ENCODE measurements at regions not wholly inside any gene's neighbourhood (a gene's known extent, or its start where the extent isn't known, plus 50 kb on each side); places are given as distances from the start of the nearest gene placed in this dataset.
"Not testable (repeated sequence)": the region's sequence is repeated elsewhere in the genome, so short reads cannot be mapped to it uniquely, and the experiment has no call there.

GRCh38 chr10:128189176-128189575, 63.0 kb upstream of the MKI67 start:
- Histone ChIP-seq H3K36me3 (ENCODE audit: control insufficient read depth, insufficient read depth, low read length) (no peaks in the 10 kb centered on the region), H3K4me3 (replicated peaks; ENCODE audit: low read depth, low read length) (no peak overlapping the region), H3K27me3 (replicated peaks; ENCODE audit: control insufficient read depth, insufficient read depth, low read length) (no peaks in the 10 kb centered on the region)
- TF ChIP-seq, protein P1, sequence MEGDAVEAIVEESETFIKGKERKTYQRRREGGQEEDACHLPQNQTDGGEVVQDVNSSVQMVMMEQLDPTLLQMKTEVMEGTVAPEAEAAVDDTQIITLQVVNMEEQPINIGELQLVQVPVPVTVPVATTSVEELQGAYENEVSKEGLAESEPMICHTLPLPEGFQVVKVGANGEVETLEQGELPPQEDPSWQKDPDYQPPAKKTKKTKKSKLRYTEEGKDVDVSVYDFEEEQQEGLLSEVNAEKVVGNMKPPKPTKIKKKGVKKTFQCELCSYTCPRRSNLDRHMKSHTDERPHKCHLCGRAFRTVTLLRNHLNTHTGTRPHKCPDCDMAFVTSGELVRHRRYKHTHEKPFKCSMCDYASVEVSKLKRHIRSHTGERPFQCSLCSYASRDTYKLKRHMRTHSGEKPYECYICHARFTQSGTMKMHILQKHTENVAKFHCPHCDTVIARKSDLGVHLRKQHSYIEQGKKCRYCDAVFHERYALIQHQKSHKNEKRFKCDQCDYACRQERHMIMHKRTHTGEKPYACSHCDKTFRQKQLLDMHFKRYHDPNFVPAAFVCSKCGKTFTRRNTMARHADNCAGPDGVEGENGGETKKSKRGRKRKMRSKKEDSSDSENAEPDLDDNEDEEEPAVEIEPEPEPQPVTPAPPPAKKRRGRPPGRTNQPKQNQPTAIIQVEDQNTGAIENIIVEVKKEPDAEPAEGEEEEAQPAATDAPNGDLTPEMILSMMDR (IDR thresholded peaks at IDR 0.05; ENCODE audit: insufficient read depth, low read length, poor library complexity, severe bottlenecking), result no peak
- no peak for DNase-seq (ENCODE audit: extremely low read depth, insufficient read length)

- TF ChIP-seq, protein P1 (IDR thresholded peaks at IDR 0.05; ENCODE audit: insufficient read depth, low read length, poor library complexity, severe bottlenecking), result no peak
- DNase-seq (ENCODE audit: extremely low read depth, insufficient read length), result no peak
- H3K27me3 ChIP-seq (replicated peaks; ENCODE audit: control insufficient read depth, insufficient read depth, low read length), result no peaks in the 10 kb centered on the region
- H3K36me3 ChIP-seq (ENCODE audit: control insufficient read depth, insufficient read depth, low read length), result no peaks in the 10 kb centered on the region
- no peak overlapping the region for H3K4me3 ChIP-seq (replicated peaks; ENCODE audit: low read depth, low read length)
Measured at GRCh38 chr10:128191847-128192246, 65.6 kb upstream of the MKI67 start.

DNA sequence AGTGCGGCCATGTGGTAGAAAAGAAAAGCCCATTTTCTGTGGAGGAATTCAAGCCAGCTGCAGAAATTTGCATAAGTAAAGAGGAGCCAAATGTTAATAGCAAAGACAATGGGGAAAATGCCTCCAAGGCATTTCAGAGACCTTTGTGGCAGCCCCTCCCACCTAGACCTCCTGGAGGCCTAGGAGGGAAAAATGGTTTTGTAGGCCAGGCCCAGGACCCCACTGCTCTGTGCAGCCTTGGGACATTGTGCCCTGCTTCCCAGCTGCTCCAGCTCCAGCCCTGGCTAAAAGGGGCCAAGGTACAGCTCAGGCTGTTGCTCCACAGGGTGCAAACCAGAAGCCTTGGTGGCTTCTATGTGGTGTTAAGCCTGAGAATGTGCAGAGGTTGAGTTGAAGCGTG, 75.6 kb upstream of the MKI67 start:
- not testable (repeated sequence) for H3K4me3 ChIP-seq (replicated peaks; ENCODE audit: low read depth, low read length); H3K36me3 ChIP-seq (ENCODE audit: control insufficient read depth, insufficient read depth, low read length); H3K27me3 ChIP-seq (replicated peaks; ENCODE audit: control insufficient read depth, insufficient read depth, low read length); DNase-seq (ENCODE audit: extremely low read depth, insufficient read length)

DNA sequence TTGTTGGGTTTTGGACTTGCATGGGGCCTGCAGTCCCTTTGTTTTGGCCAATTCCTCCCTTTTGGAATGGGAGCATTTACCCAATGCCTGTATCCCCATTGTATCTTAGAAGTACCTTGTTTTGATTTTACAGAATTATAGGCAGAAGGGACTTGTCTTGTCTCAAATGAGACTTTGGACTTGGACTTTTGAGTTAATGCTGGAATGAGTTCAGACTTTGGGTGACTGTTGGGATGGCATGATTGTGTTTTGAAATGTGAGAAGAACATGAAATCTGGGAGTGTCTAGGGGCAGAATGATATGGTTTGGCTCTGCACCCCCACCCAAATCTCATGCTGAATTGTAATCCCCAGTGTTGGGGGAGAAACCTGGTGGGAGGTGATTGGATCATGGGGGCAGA, 76.8 kb upstream of the MKI67 start:
- no peaks in the 10 kb centered on the region for H3K36me3 ChIP-seq (ENCODE audit: control insufficient read depth, insufficient read depth, low read length)
- no peaks in the 10 kb centered on the region for H3K27me3 ChIP-seq (replicated peaks; ENCODE audit: control insufficient read depth, insufficient read depth, low read length)
- no peak overlapping the region for H3K4me3 ChIP-seq (replicated peaks; ENCODE audit: low read depth, low read length)
- TF ChIP-seq, protein P1 (IDR thresholded peaks at IDR 0.05; ENCODE audit: insufficient read depth, low read length, poor library complexity, severe bottlenecking), result no peak
- DNase-seq (ENCODE audit: extremely low read depth, insufficient read length), result no peak

- H3K4me3 ChIP-seq (replicated peaks; ENCODE audit: low read depth, low read length); H3K27me3 ChIP-seq (replicated peaks; ENCODE audit: control insufficient read depth, insufficient read depth, low read length); H3K36me3 ChIP-seq (ENCODE audit: control insufficient read depth, insufficient read depth, low read length); DNase-seq (ENCODE audit: extremely low read depth, insufficient read length): not testable (repeated sequence)
Measured at GRCh38 chr10:128205591-128205990, 79.4 kb upstream of the MKI67 start.

GRCh38 chr10:128206676-128207075, 80.5 kb upstream of the MKI67 start:
- Histone ChIP-seq H3K4me3 (replicated peaks; ENCODE audit: low read depth, low read length) (no peak overlapping the region), H3K36me3 (ENCODE audit: control insufficient read depth, insufficient read depth, low read length) (no peaks in the 10 kb centered on the region), H3K27me3 (replicated peaks; ENCODE audit: control insufficient read depth, insufficient read depth, low read length) (no peaks in the 10 kb centered on the region)
- no peak for DNase-seq (ENCODE audit: extremely low read depth, insufficient read length)
- TF ChIP-seq, protein P1 (IDR thresholded peaks at IDR 0.05; ENCODE audit: insufficient read depth, low read length, poor library complexity, severe bottlenecking), result no peak

GRCh38 chr10:128209862-128210214, 83.6 kb upstream of the MKI67 start:
- H3K4me3 ChIP-seq (replicated peaks; ENCODE audit: low read depth, low read length), result no peak overlapping the region
- no peaks in the 10 kb centered on the region for H3K36me3 ChIP-seq (ENCODE audit: control insufficient read depth, insufficient read depth, low read length)
- TF ChIP-seq, protein P1 (IDR thresholded peaks at IDR 0.05; ENCODE audit: insufficient read depth, low read length, poor library complexity, severe bottlenecking), result no peak
- no peak for DNase-seq (ENCODE audit: extremely low read depth, insufficient read length)
- no peaks in the 10 kb centered on the region for H3K27me3 ChIP-seq (replicated peaks; ENCODE audit: control insufficient read depth, insufficient read depth, low read length)

Measured in GM06990 (cell line).